ENCODE measurements at regions not wholly inside any gene's neighbourhood (a gene's known extent, or its start where the extent isn't known, plus 50 kb on each side); places are given as distances from the start of the nearest gene placed in this dataset.

- Histone ChIP-seq H3K36me3 (ENCODE audit: control insufficient read depth, insufficient read depth, low read length) (peaks cover 3% of the 10 kb centered on the region), H3K27me3 (ENCODE audit: control insufficient read depth, insufficient read depth, low read length) (no peaks in the 10 kb centered on the region), H3K4me3 (ENCODE audit: low read depth, low read length) (no peak overlapping the region)
- no peak for TF ChIP-seq CTCF (IDR thresholded peaks at IDR 0.05; ENCODE audit: insufficient read depth, low read length, severe bottlenecking)
- no peak for FAIRE-seq
- DNase-seq (ENCODE audit: low read depth) = no peak
Measured at GRCh38 chr1:184889166-184889565, 85.1 kb downstream of the NIBAN1 start.

GRCh38 chr1:184888505-184888904 lies 85.8 kb downstream of the NIBAN1 start:
- peak; percentile 59 for DNase-seq (ENCODE audit: low read depth)
- H3K27me3 ChIP-seq (ENCODE audit: control insufficient read depth, insufficient read depth, low read length) = no peaks in the 10 kb centered on the region
- FAIRE-seq = no peak

GRCh38 chr1:184882957-184883815 lies 91.1 kb downstream of the NIBAN1 start:
- FAIRE-seq = no peak
- Histone ChIP-seq H3K27me3 (ENCODE audit: control insufficient read depth, insufficient read depth, low read length) (no peaks in the 10 kb centered on the region), H3K36me3 (ENCODE audit: control insufficient read depth, insufficient read depth, low read length) (no peaks in the 10 kb centered on the region), H3K4me3 (ENCODE audit: low read depth, low read length) (no peak overlapping the region)
- DNase-seq (ENCODE audit: low read depth) = peak; percentile 32
- TF ChIP-seq CTCF (IDR thresholded peaks at IDR 0.05; ENCODE audit: insufficient read depth, low read length, severe bottlenecking) = no peak

More at GRCh38 chr1:184888505-184888904, 85.8 kb downstream of the NIBAN1 start:
- no peak for TF ChIP-seq CTCF (IDR thresholded peaks at IDR 0.05; ENCODE audit: insufficient read depth, low read length, severe bottlenecking)
- peaks cover 2% of the 10 kb centered on the region for H3K36me3 ChIP-seq (ENCODE audit: control insufficient read depth, insufficient read depth, low read length)
- H3K4me3 ChIP-seq (ENCODE audit: low read depth, low read length) = no peak overlapping the region

GRCh38 chr1:184881941-184882913 lies 92.1 kb downstream of the NIBAN1 start:
- no peak overlapping the region for H3K4me3 ChIP-seq (ENCODE audit: low read depth, low read length)
- no peak for TF ChIP-seq CTCF (IDR thresholded peaks at IDR 0.05; ENCODE audit: insufficient read depth, low read length, severe bottlenecking)
- H3K27me3 ChIP-seq (ENCODE audit: control insufficient read depth, insufficient read depth, low read length) = no peaks in the 10 kb centered on the region
- FAIRE-seq (no peak), DNase-seq (ENCODE audit: low read depth) (no peak)
- no peaks in the 10 kb centered on the region for H3K36me3 ChIP-seq (ENCODE audit: control insufficient read depth, insufficient read depth, low read length)

- Histone ChIP-seq H3K36me3 (ENCODE audit: control insufficient read depth, insufficient read depth, low read length) (no peaks in the 10 kb centered on the region), H3K4me3 (ENCODE audit: low read depth, low read length) (no peak overlapping the region), H3K27me3 (ENCODE audit: control insufficient read depth, insufficient read depth, low read length) (no peaks in the 10 kb centered on the region)
- no peak for FAIRE-seq
- DNase-seq (ENCODE audit: low read depth) = no peak
- TF ChIP-seq CTCF (IDR thresholded peaks at IDR 0.05; ENCODE audit: insufficient read depth, low read length, severe bottlenecking) = no peak
Measured at GRCh38 chr1:184879876-184880557, 94.3 kb downstream of the NIBAN1 start.

Data from bronchial epithelial cell (primary cell).